Transverse colon (tissue), 3 donors: ENCODE measurements at regions not wholly inside any gene's neighbourhood (a gene's known extent, or its start where the extent isn't known, plus 50 kb on each side); places are given as distances from the start of the nearest gene placed in this dataset.

Experiments
- EP300 ChIP-seq: sonication (generic); formaldehyde crosslinking; IDR thresholded peaks from one replicate; pipeline ENCODE4 v1.6.1; 2017; ENCODE audit warnings: antibody characterized with exemption, low read depth
- POLR2A ChIP-seq: fragments of 450-650 bp; IDR thresholded peaks from one replicate; pipeline ENCODE4 v1.6.1; 2016; ENCODE audit warnings: antibody characterized with exemption, mild to moderate bottlenecking, moderate library complexity
- TF ChIP-seq, protein P1 (sequence below), 5 experiments: fragments of 200-600 bp in 3 of 5; fragments of 450-650 bp in 2 of 5; sonication (generic) in 3 of 5; IDR thresholded peaks; 1 replicate in 2 of 5; 2 replicates in 3 of 5; pipeline ENCODE4 v1.5.1; 2016 to 2017; ENCODE audit warnings: antibody characterized with exemption in 5 of 5, inconsistent platforms in 3 of 5, mild to moderate bottlenecking in 2 of 5, moderate library complexity in 1 of 5

DNA sequence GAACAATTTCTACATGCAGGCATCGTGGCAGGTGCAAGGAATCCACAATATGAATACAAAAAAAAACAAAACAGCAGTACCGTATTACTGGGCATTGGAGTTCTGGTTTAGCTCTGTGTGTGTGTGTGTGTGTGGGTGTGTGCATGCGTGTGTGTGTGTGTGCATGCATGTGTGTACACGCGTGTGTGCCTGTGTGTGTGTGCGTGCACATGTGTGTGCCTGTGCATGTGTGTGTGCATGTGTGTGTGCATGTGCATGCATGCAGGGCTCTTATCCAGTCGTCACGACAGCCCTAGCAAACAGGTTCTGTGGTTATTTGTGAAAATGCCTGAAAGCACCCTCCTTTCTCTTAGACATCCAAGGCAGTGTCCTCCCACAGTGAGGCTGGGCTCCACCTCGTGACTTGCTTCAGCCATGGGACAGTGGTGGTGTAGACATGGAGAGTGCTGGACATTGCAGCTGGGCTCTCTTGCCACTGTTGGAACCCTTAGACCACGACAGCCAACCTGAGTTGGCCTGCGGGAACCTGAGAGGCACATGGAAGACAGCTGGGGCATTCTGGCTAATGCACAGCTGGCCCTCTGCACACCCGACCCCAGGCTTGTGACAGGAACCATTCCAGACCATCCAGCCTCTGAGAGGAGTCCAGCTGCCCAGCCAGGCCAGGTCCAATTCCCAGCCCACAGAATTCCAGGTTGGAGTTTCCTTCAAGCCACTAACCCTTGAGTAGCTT, 173.4 kb upstream of the SHH start:
- TF ChIP-seq, protein P1, sequence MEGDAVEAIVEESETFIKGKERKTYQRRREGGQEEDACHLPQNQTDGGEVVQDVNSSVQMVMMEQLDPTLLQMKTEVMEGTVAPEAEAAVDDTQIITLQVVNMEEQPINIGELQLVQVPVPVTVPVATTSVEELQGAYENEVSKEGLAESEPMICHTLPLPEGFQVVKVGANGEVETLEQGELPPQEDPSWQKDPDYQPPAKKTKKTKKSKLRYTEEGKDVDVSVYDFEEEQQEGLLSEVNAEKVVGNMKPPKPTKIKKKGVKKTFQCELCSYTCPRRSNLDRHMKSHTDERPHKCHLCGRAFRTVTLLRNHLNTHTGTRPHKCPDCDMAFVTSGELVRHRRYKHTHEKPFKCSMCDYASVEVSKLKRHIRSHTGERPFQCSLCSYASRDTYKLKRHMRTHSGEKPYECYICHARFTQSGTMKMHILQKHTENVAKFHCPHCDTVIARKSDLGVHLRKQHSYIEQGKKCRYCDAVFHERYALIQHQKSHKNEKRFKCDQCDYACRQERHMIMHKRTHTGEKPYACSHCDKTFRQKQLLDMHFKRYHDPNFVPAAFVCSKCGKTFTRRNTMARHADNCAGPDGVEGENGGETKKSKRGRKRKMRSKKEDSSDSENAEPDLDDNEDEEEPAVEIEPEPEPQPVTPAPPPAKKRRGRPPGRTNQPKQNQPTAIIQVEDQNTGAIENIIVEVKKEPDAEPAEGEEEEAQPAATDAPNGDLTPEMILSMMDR (IDR thresholded peaks at IDR 0.05), result no peak
- TF ChIP-seq EP300 (no peak), POLR2A (no peak)
